Right cardiac atrium (tissue), 5 donors: ENCODE measurements at regions not wholly inside any gene's neighbourhood (a gene's known extent, or its start where the extent isn't known, plus 50 kb on each side); places are given as distances from the start of the nearest gene placed in this dataset.

Source experiments
- ATAC-seq, 2 donors: fragments of 200-7000 bp; cut with Tn5 transposase; one replicate each; pipeline versions ENCODE4 v1.8.0 to v1.9.1; 2020; ENCODE audit warnings: moderate library complexity in 2 of 2, mild to moderate bottlenecking in 1 of 2
- DNase-seq, 3 donors: peaks; one replicate each; pipeline ENCODE4 v3.0.0-alpha.2; 2020
- H3K27ac ChIP-seq: one replicate; pipeline ENCODE4 v1.5.1; 2013; ENCODE audit warnings: mild to moderate bottlenecking, low read length, control low read depth, moderate library complexity
- H3K27me3 ChIP-seq: one replicate; pipeline ENCODE4 v1.6.1; 2013; ENCODE audit not compliant: control insufficient read depth, insufficient read depth
- H3K4me1 ChIP-seq: one replicate; pipeline ENCODE4 v1.6.1; 2013; ENCODE audit warnings: low read length; ENCODE audit not compliant: control insufficient read depth, insufficient read depth
- H3K4me3 ChIP-seq: one replicate; pipeline ENCODE4 v1.5.1; 2013; ENCODE audit warnings: low read length, control low read depth
- H3K9me3 ChIP-seq: one replicate; pipeline ENCODE4 v1.6.1; 2013; ENCODE audit warnings: low read length; ENCODE audit not compliant: control insufficient read depth
- WGBS: extraction: QIAGEN DNeasy Blood & Tissue Kit; methylation state at CpG from one replicate; pipeline ENCODE4 v1.1.7; 2013; 5-methylcytosine and 5-hydroxymethylcytosine counted together
- intact Hi-C, 4 donors: fragments of 100-400 bp; cut with DNase I; formaldehyde crosslinking; loops; one replicate each; pipeline versions ENCODE4 v1.11.0 to v1.14.0; 2022 to 2023
- donor health status: healthy with polysubstance abuse.
- donor health status: DM: no; HTN: yes; CAD: no.
- donor health status: DM: no; HTN: no; CAD: no.
- donor health status: DM: no; HTN: yes; CAD: no; lungs with severe emphysema.
- donor health status: DM: yes; HTN: yes; CAD: no.

DNA sequence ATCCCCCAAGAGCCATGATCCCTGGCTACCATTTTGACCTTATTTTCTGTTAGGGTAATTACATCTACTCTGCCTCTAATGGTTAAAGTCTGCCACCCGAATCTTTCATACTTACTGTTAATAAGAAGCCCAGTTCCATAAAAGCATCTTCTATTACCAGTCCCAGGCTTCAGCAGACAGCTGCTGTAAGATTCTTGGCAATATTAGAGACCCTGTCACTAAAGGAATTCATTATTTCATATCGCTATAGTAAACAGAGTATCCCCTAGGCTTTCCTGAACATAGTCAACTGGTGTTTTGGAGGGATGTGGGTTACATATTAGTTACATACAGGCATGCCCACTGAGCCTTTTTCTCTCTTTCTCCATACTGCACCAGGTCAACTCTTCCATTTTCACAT, 608.7 kb upstream of the SEMA6A start:
- DNase-seq (no peak), ATAC-seq (no peak)
- intact Hi-C loops = no loop called here
- Histone ChIP-seq H3K27ac (no peak overlapping the region), H3K4me1 (no peaks in the 10 kb centered on the region), H3K4me3 (no peak overlapping the region), H3K9me3 (no peaks in the 10 kb centered on the region), H3K27me3 (no peaks in the 10 kb centered on the region)
- WGBS = 54% methylated on average over 2 of the region's 2 CpGs

GRCh38 chr5:117182104-117182503, 607.5 kb upstream of the SEMA6A start:
- WGBS = 82% methylated on average over 1 of the region's 1 CpG
- no peaks in the 10 kb centered on the region for H3K27me3 ChIP-seq
- no peak for DNase-seq
- ATAC-seq = no peak
- no peaks in the 10 kb centered on the region for H3K9me3 ChIP-seq
- no peaks in the 10 kb centered on the region for H3K4me1 ChIP-seq
- intact Hi-C loops = no loop called here
- no peak overlapping the region for H3K4me3 ChIP-seq
- H3K27ac ChIP-seq = no peak overlapping the region

DNA sequence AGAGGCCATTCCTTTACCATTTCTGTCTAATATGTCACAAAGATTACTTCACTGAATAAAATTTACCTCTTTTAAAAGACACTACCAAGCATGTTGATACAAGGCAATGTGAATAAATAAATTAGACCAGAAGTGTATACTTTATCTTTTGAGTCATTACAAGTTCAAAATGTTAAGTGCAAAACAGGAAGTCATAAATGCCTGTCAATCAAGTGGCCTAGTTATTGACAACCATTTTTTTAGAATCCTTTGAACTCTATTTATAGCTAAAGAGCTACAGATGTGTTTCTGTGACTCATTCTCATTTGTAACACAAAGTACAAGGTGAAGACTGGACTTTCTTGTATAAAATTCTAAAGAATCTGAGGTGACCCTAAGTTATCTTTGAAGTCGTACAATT, 602.7 kb upstream of the SEMA6A start:
- 94% methylated on average over 1 of the region's 1 CpG for WGBS

GRCh38 chr5:117165068-117165467, 590.4 kb upstream of the SEMA6A start:
- H3K27me3 ChIP-seq = no peaks in the 10 kb centered on the region
- WGBS = 97% methylated on average over 4 of the region's 4 CpGs
- no peaks in the 10 kb centered on the region for H3K9me3 ChIP-seq
- DNase-seq (no peak), ATAC-seq (no peak)
- H3K4me1 ChIP-seq = no peaks in the 10 kb centered on the region
- intact Hi-C loops = no loop called here
- no peak overlapping the region for H3K4me3 ChIP-seq
- no peak overlapping the region for H3K27ac ChIP-seq

More for the DNA sequence above, 602.7 kb upstream of the SEMA6A start:
- intact Hi-C loops = no loop called here
- no peak for ATAC-seq
- no peaks in the 10 kb centered on the region for H3K4me1 ChIP-seq
- H3K27me3 ChIP-seq = no peaks in the 10 kb centered on the region
- no peak overlapping the region for H3K27ac ChIP-seq
- no peaks in the 10 kb centered on the region for H3K9me3 ChIP-seq
- DNase-seq = no peak
- H3K4me3 ChIP-seq = no peak overlapping the region

DNA sequence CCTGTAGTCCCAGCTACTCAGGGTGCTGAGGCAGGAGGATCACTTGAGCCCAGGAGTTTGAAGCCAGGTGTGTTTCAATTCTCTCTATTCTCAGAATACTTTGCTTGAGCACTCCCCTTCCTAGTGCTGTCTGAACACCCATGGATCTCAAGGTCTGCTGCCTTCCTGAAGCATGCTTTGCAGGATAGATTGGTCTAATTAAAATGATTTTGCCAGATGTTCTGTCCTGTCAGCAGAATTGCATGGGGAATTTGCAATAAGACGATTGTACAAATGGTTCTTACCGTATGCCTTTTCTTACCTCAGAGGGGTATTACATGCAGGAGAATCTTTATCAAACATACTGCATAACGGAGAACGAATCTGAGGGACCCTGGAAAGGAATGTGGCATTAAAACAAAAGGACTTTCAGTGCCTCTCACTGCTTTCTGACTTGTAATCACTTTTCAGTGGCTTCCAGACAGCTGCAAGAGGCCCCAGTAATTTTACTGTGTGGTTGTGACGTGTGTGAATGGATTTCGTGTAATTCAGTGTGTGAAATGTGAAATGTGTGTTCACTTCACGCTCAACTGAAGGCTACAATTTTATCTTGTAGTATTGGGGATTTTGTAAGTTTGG, 587.2 kb upstream of the SEMA6A start:
- no peak overlapping the region for H3K4me3 ChIP-seq
- no peak for DNase-seq
- WGBS = 53% methylated on average over 7 of the region's 7 CpGs
- H3K27ac ChIP-seq = no peak overlapping the region
- H3K27me3 ChIP-seq = no peaks in the 10 kb centered on the region
- H3K9me3 ChIP-seq = no peaks in the 10 kb centered on the region
- no peak for ATAC-seq
- no peaks in the 10 kb centered on the region for H3K4me1 ChIP-seq
- intact Hi-C loops = no loop called here

DNA sequence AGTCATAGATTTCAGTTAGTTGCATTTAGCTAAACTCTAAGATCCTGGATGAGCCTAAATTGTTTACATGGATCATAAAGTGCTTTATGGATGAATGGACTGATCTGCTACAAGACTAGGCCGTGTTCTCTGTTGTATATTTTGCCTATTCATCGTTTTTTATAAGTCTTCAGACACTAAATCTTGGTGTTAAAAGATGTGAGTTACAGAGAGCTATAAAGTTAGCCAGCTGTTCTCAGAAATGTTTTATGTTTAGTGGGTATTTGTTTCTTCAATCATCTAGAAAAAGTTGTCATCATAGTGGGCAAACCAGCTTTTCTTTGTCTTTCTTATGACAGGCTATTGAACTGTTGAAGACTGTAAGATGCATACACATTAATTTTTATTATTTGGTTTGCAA, 585.8 kb upstream of the SEMA6A start:
- no peaks in the 10 kb centered on the region for H3K9me3 ChIP-seq
- ATAC-seq (no peak), DNase-seq (no peak)
- intact Hi-C loops = no loop called here
- 68% methylated on average over 2 of the region's 2 CpGs for WGBS
- no peak overlapping the region for H3K4me3 ChIP-seq
- H3K4me1 ChIP-seq = no peaks in the 10 kb centered on the region
- H3K27me3 ChIP-seq = no peaks in the 10 kb centered on the region
- no peak overlapping the region for H3K27ac ChIP-seq

DNA sequence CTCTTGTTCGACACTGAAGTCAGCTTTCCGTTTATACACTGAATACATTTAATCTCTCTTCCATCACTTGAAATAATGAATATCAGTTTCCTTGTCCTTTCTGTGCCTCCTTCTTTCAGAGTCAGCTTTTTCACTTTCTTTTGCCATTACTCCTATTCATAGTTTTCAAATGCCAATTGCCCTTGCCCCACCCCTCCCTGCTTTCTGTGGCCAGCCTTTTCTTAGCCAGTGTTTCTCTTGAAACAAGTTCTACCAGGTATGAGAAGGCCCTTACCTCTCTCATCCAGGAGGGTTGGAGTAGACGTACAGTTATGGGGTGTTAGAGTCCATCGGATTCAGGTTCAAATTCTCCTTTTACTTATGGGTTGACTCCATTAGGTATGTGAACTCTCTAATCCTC, 574.7 kb upstream of the SEMA6A start:
- Histone ChIP-seq H3K4me3 (no peak overlapping the region), H3K4me1 (no peaks in the 10 kb centered on the region), H3K9me3 (no peaks in the 10 kb centered on the region), H3K27me3 (no peaks in the 10 kb centered on the region), H3K27ac (no peak overlapping the region)
- DNase-seq (no peak), ATAC-seq (no peak)
- intact Hi-C loops = no loop called here
- WGBS = 92% methylated on average over 4 of the region's 4 CpGs

DNA sequence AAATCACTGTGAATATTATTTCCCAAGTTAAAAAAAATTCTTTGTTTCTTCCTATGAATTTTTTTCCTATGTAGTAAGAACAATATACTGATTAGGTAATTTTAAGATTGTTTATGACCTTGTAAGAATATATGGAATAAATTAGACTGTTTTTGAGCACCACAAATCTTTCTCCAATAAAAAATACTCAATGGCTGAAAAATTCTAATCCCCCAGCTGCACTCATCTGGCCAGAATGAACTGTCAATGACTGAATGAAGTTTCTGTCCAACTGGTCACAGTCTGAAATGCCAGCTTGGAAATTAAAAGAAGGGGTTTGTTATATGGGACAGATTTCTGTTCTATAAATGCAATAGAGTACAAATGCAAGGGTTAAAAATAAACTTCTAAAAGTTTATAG, 569.5 kb upstream of the SEMA6A start:
- ATAC-seq (no peak), DNase-seq (no peak)
- Histone ChIP-seq H3K4me1 (peaks cover 2% of the 10 kb centered on the region), H3K4me3 (no peak overlapping the region), H3K9me3 (no peaks in the 10 kb centered on the region), H3K27ac (no peak overlapping the region), H3K27me3 (no peaks in the 10 kb centered on the region)
- intact Hi-C loops = no loop called here

DNA sequence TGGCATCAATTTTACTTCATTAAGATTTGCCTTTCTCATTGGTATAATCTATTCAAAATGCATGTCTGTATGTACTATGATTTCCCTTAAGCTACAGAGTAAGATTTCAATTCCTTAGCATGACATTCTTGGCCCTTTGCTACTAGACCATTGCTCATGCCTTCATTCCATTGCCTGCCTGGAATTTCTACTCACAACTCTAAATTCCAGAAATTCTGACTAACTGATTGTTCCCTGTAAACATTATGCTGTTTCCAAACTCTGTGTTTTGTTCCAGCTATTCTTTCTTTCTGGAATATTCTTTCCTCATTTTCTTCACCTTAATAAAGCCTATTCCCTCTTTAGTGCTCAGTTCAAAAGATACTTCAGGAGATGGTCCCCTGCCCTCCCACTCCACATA, 568.8 kb upstream of the SEMA6A start:
- H3K4me3 ChIP-seq = no peak overlapping the region
- no peak for ATAC-seq
- H3K27ac ChIP-seq = no peak overlapping the region
- DNase-seq = no peak
- H3K9me3 ChIP-seq = no peaks in the 10 kb centered on the region
- H3K27me3 ChIP-seq = no peaks in the 10 kb centered on the region
- peaks cover 2% of the 10 kb centered on the region for H3K4me1 ChIP-seq
- intact Hi-C loops = no loop called here

- DNase-seq (no peak), ATAC-seq (no peak)
- no peak overlapping the region for H3K4me3 ChIP-seq
- intact Hi-C loops = no loop called here
- H3K4me1 ChIP-seq = peaks cover 2% of the 10 kb centered on the region
- no peaks in the 10 kb centered on the region for H3K27me3 ChIP-seq
- H3K27ac ChIP-seq = no peak overlapping the region
- WGBS = 94% methylated on average over 3 of the region's 3 CpGs
- no peaks in the 10 kb centered on the region for H3K9me3 ChIP-seq
Measured at GRCh38 chr5:117138523-117138922, 563.9 kb upstream of the SEMA6A start.

DNA sequence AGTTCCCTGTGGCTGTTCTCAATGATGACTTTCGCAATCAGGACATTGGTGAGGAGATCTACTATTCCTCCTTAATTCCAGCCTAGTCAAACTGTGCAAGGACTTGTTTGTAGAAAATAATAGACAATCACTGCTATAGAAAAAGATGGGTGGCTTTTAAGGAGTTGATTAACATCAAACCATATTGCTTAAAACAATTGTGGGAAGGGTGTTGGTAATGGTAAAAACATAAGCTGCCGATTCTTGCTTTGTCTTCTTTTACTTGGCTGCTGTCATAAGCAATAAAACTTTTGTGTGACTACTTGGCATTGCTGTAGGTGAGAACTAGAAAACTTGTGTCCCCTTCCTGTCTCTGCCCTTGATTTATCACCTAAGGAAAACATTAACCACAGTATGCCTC, 561.2 kb upstream of the SEMA6A start:
- no peaks in the 10 kb centered on the region for H3K27me3 ChIP-seq
- H3K4me1 ChIP-seq = no peaks in the 10 kb centered on the region
- WGBS = 76% methylated on average over 2 of the region's 2 CpGs
- no peak for DNase-seq
- intact Hi-C loops = no loop called here
- H3K27ac ChIP-seq = no peak overlapping the region
- no peaks in the 10 kb centered on the region for H3K9me3 ChIP-seq
- no peak for ATAC-seq
- H3K4me3 ChIP-seq = no peak overlapping the region

- H3K27me3 ChIP-seq = no peaks in the 10 kb centered on the region
- ATAC-seq = no peak
- no peak overlapping the region for H3K27ac ChIP-seq
Measured at GRCh38 chr5:117133198-117133597, 558.6 kb upstream of the SEMA6A start.

More at GRCh38 chr5:117133198-117133597, 558.6 kb upstream of the SEMA6A start:
- intact Hi-C loops = no loop called here
- no peaks in the 10 kb centered on the region for H3K4me1 ChIP-seq
- no peaks in the 10 kb centered on the region for H3K9me3 ChIP-seq
- no peak for DNase-seq
- H3K4me3 ChIP-seq = no peak overlapping the region
